ENCODE measurements at regions not wholly inside any gene's neighbourhood (a gene's known extent, or its start where the extent isn't known, plus 50 kb on each side); places are given as distances from the start of the nearest gene placed in this dataset.

DNA sequence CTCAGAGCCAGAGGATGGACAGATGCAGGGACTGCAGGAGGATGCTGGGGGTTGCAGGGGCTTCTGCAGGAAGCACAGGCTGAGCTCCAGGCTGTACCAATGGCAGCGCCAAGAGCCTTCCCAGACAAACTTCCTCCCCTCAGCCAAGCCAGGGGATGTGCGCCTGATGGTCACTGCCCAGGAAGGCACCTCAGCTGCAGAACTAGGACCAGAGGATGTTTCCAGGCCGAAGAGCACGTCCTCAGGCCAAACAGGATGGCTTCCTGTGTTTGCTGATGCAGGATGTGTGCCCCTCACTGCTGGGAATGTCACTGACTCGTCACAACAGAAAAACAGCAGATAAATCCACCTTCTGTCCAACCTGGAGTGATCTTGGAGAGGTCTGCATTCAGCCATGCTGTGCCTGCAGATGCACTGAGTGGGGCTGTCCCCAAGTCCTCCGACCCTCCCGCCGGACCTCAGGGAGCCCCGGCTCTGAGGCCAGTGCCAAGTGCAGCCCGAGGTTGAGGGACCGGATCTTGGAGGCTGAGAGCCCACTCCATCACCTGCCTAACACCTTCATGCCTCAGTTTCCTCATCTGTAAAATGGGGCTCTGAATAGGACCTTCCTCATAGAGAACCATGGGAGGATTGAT is 152.5 kb upstream of the CHST15 start:
- H3K27ac Mint-ChIP-seq, result no peak overlapping the region
- Histone ChIP-seq H3K9me3 (ENCODE audit: control insufficient read depth, insufficient read depth, low read length) (no peaks in the 10 kb centered on the region), H3K27ac (ENCODE audit: low read length) (no peak overlapping the region), H3K36me3 (ENCODE audit: control insufficient read depth, insufficient read depth, low read length) (no peaks in the 10 kb centered on the region), H3K27me3 (ENCODE audit: control insufficient read depth, insufficient read depth, low read length) (no peaks in the 10 kb centered on the region), H3K4me1 (ENCODE audit: control insufficient read depth, insufficient read depth, low read length) (peaks cover 4% of the 10 kb centered on the region), H3K4me3 (ENCODE audit: low read length) (no peak overlapping the region)
- intact Hi-C loops (cut with micrococcal nuclease), result no loop called here
- no peaks in the 10 kb centered on the region for H3K4me1 Mint-ChIP-seq
- ATAC-seq, result no peak
- no peak for DNase-seq
- WGBS (ENCODE audit: insufficient coverage), result 85% methylated on average over 10 of the region's 11 CpGs
- peaks cover 3 to 5% of the 10 kb centered on the region in 2 donors for H3K27me3 Mint-ChIP-seq (ENCODE audit: low read depth in 2 of 2)
- TF ChIP-seq CTCF (IDR thresholded peaks at IDR 0.05), result no peak
- no peaks in the 10 kb centered on the region for H3K36me3 Mint-ChIP-seq
- no peaks in the 10 kb centered on the region for H3K9me3 Mint-ChIP-seq
- no peak overlapping the region for H3K4me3 Mint-ChIP-seq

- H3K27me3 Mint-ChIP-seq (ENCODE audit: low read depth in 2 of 2), result peaks cover under 1 to 5% of the 10 kb centered on the region in 2 donors
- 86% methylated on average over 8 of the region's 8 CpGs for WGBS (ENCODE audit: insufficient coverage)
Observed at GRCh38 chr10:124245191-124245590, 151.8 kb upstream of the CHST15 start.

DNA sequence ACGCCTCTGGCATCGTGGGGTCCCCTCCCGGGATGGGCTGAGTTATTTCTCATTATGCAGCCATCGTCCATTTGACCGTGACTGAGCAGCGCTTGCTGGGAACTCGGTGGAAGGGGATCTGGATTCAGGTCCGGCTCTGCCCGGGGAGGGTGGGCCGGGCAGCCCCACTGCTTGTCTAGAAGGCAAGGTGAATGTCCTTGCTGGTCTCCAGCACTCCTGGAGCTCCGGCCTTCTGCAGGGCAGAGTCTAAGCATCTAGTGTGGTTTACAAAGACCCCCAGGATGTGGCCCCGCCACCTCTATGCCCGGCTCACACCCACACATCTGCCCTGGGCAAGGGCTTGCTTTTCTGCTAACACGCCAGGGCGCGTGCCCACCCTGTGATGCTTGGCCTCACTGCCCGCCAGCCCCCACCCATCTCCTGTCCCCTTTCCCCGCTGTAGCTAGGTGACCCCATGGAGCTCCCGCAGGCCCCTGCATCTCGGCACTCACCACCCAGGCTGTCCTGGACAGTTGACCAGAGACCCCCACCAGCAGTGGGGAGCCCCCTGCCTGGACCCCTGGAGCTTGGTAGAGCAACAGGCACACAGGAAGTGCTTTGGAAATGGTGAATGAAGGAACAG is 151.0 kb upstream of the CHST15 start:
- Mint-ChIP-seq H3K36me3 (no peaks in the 10 kb centered on the region), H3K27me3 (ENCODE audit: low read depth in 2 of 2) (peaks cover 0 to 5% of the 10 kb centered on the region in 2 donors), H3K9me3 (no peaks in the 10 kb centered on the region), H3K27ac (no peak overlapping the region), H3K4me1 (no peaks in the 10 kb centered on the region), H3K4me3 (no peak overlapping the region)
- H3K4me3 ChIP-seq (ENCODE audit: low read length), result no peak overlapping the region
- H3K4me1 ChIP-seq (ENCODE audit: control insufficient read depth, insufficient read depth, low read length), result no peaks in the 10 kb centered on the region
- ATAC-seq (no peak), DNase-seq (no peak)
- no peaks in the 10 kb centered on the region for H3K9me3 ChIP-seq (ENCODE audit: control insufficient read depth, insufficient read depth, low read length)
- H3K27me3 ChIP-seq (ENCODE audit: control insufficient read depth, insufficient read depth, low read length), result no peaks in the 10 kb centered on the region
- H3K27ac ChIP-seq (ENCODE audit: low read length), result no peak overlapping the region
- no peaks in the 10 kb centered on the region for H3K36me3 ChIP-seq (ENCODE audit: control insufficient read depth, insufficient read depth, low read length)
- intact Hi-C loops (cut with micrococcal nuclease), result no loop called here
- TF ChIP-seq CTCF (IDR thresholded peaks at IDR 0.05), result no peak
- 81% methylated on average over 20 of the region's 20 CpGs for WGBS (ENCODE audit: insufficient coverage)

More at GRCh38 chr10:124245191-124245590, 151.8 kb upstream of the CHST15 start:
- no peak overlapping the region for H3K27ac Mint-ChIP-seq
- Histone ChIP-seq H3K27me3 (ENCODE audit: control insufficient read depth, insufficient read depth, low read length) (no peaks in the 10 kb centered on the region), H3K9me3 (ENCODE audit: control insufficient read depth, insufficient read depth, low read length) (no peaks in the 10 kb centered on the region), H3K4me1 (ENCODE audit: control insufficient read depth, insufficient read depth, low read length) (no peaks in the 10 kb centered on the region), H3K4me3 (ENCODE audit: low read length) (no peak overlapping the region), H3K27ac (ENCODE audit: low read length) (no peak overlapping the region), H3K36me3 (ENCODE audit: control insufficient read depth, insufficient read depth, low read length) (no peaks in the 10 kb centered on the region)
- ATAC-seq, result no peak
- no peaks in the 10 kb centered on the region for H3K4me1 Mint-ChIP-seq
- H3K36me3 Mint-ChIP-seq, result no peaks in the 10 kb centered on the region
- no peak overlapping the region for H3K4me3 Mint-ChIP-seq
- no peak for DNase-seq
- TF ChIP-seq CTCF (IDR thresholded peaks at IDR 0.05), result no peak
- intact Hi-C loops (cut with micrococcal nuclease), result no loop called here
- H3K9me3 Mint-ChIP-seq, result no peaks in the 10 kb centered on the region

- DNase-seq (no peak), ATAC-seq (no peak)
- no peaks in the 10 kb centered on the region for H3K36me3 ChIP-seq (ENCODE audit: control insufficient read depth, insufficient read depth, low read length)
- intact Hi-C loops (cut with micrococcal nuclease), result no loop called here
- no peaks in the 10 kb centered on the region for H3K9me3 ChIP-seq (ENCODE audit: control insufficient read depth, insufficient read depth, low read length)
- no peak overlapping the region for H3K4me3 Mint-ChIP-seq
- no peaks in the 10 kb centered on the region for H3K4me1 ChIP-seq (ENCODE audit: control insufficient read depth, insufficient read depth, low read length)
- H3K27me3 ChIP-seq (ENCODE audit: control insufficient read depth, insufficient read depth, low read length), result no peaks in the 10 kb centered on the region
- 86% methylated on average over 12 of the region's 12 CpGs for WGBS (ENCODE audit: insufficient coverage)
- H3K27me3 Mint-ChIP-seq (ENCODE audit: low read depth in 2 of 2), result peaks cover 0 to 5% of the 10 kb centered on the region in 2 donors
- no peaks in the 10 kb centered on the region for H3K4me1 Mint-ChIP-seq
- H3K9me3 Mint-ChIP-seq, result no peaks in the 10 kb centered on the region
- H3K27ac Mint-ChIP-seq, result no peak overlapping the region
- no peak overlapping the region for H3K27ac ChIP-seq (ENCODE audit: low read length)
- no peak for TF ChIP-seq CTCF (IDR thresholded peaks at IDR 0.05)
- no peak overlapping the region for H3K4me3 ChIP-seq (ENCODE audit: low read length)
- H3K36me3 Mint-ChIP-seq, result no peaks in the 10 kb centered on the region
Observed at GRCh38 chr10:124243702-124244121, 150.3 kb upstream of the CHST15 start.
